ENCODE measurements at regions not wholly inside any gene's neighbourhood (a gene's known extent, or its start where the extent isn't known, plus 50 kb on each side); places are given as distances from the start of the nearest gene placed in this dataset.

GRCh38 chr2:126534478-126534877 lies 121.5 kb upstream of the GYPC start:
- H3K9me3 ChIP-seq: no peaks in the 10 kb centered on the region
- peaks cover 4 to 6% (median 4%) of the 10 kb centered on the region in 3 donors for H3K4me1 Mint-ChIP-seq
- 19% methylated on average over 5 of the region's 6 CpGs for WGBS (ENCODE audit: insufficient coverage)
- POLR2A ChIA-PET: no interaction called here
- H3K27me3 ChIP-seq (replicated peaks in 1 of 2; ENCODE audit: control insufficient read depth in 2 of 2, extremely low read depth in 1 of 2, insufficient read depth in 2 of 2, low read length in 1 of 2): peaks cover 0 to 9% of the 10 kb centered on the region in 2 experiments
- no peaks in the 10 kb centered on the region for H3K36me3 Mint-ChIP-seq
- H3K27me3 Mint-ChIP-seq: peaks cover 13 to 24% of the 10 kb centered on the region in 2 donors
- H3K4me3 Mint-ChIP-seq: no peak overlapping the region
- H3K27ac ChIP-seq (ENCODE audit: low read length): no peak overlapping the region
- ATAC-seq (replicated peaks in 1 of 4) (no peak), DNase-seq (no peak)
- H3K4me1 ChIP-seq (ENCODE audit: control insufficient read depth in 1 of 2, extremely low read depth in 1 of 2, insufficient read depth in 2 of 2, low read length in 2 of 2): no peaks in the 10 kb centered on the region
- CTCF ChIA-PET: no interaction called here
- no peaks in the 10 kb centered on the region for H3K9me3 Mint-ChIP-seq
- H3K36me3 ChIP-seq (ENCODE audit: control insufficient read depth in 2 of 2, extremely low read depth in 1 of 2, insufficient read depth in 1 of 2, low read length in 1 of 2): no peaks in the 10 kb centered on the region
- no peak overlapping the region for H3K4me3 ChIP-seq (ENCODE audit: control insufficient read depth in 1 of 2, extremely low read depth in 1 of 2, low read length in 1 of 2)
- no peak overlapping the region for H3K27ac Mint-ChIP-seq

- no peak for ATAC-seq (replicated peaks in 1 of 4)
- H3K27me3 Mint-ChIP-seq: peaks cover 19 to 24% of the 10 kb centered on the region in 2 donors
- WGBS (ENCODE audit: insufficient coverage): 95% methylated on average over 4 of the region's 6 CpGs
- ChIA-PET CTCF (no interaction called here), POLR2A (no interaction called here)
- no peak for DNase-seq
- H3K4me1 ChIP-seq (ENCODE audit: control insufficient read depth in 1 of 2, extremely low read depth in 1 of 2, insufficient read depth in 2 of 2, low read length in 2 of 2): no peaks in the 10 kb centered on the region
- peaks cover 0 to 6% (median 2%) of the 10 kb centered on the region in 3 donors for H3K9me3 Mint-ChIP-seq
- H3K4me3 Mint-ChIP-seq: no peak overlapping the region
- no peak overlapping the region for H3K27ac Mint-ChIP-seq
- H3K4me1 Mint-ChIP-seq: peaks cover 4 to 6% (median 4%) of the 10 kb centered on the region in 3 donors
- no peaks in the 10 kb centered on the region for H3K9me3 ChIP-seq
- peaks cover 0 to 9% of the 10 kb centered on the region in 2 experiments for H3K27me3 ChIP-seq (replicated peaks in 1 of 2; ENCODE audit: control insufficient read depth in 2 of 2, extremely low read depth in 1 of 2, insufficient read depth in 2 of 2, low read length in 1 of 2)
- H3K36me3 Mint-ChIP-seq: no peaks in the 10 kb centered on the region
- H3K27ac ChIP-seq (ENCODE audit: low read length): no peak overlapping the region
- H3K4me3 ChIP-seq (ENCODE audit: control insufficient read depth in 1 of 2, extremely low read depth in 1 of 2, low read length in 1 of 2): no peak overlapping the region
- H3K36me3 ChIP-seq (ENCODE audit: control insufficient read depth in 2 of 2, extremely low read depth in 1 of 2, insufficient read depth in 1 of 2, low read length in 1 of 2): no peaks in the 10 kb centered on the region
Observed at GRCh38 chr2:126535408-126535807, 120.5 kb upstream of the GYPC start.

- H3K4me1 Mint-ChIP-seq: peaks cover 4 to 6% (median 4%) of the 10 kb centered on the region in 3 donors
- no peak for DNase-seq
- no peak overlapping the region for H3K27ac ChIP-seq (ENCODE audit: low read length)
- no peaks in the 10 kb centered on the region for H3K9me3 ChIP-seq
- H3K27ac Mint-ChIP-seq: peak overlapping the region in 1 of 2 donors; percentile 20
- POLR2A ChIA-PET: no interaction called here
- no peak for ATAC-seq (replicated peaks in 1 of 4)
- H3K36me3 ChIP-seq (ENCODE audit: control insufficient read depth in 2 of 2, extremely low read depth in 1 of 2, insufficient read depth in 1 of 2, low read length in 1 of 2): no peaks in the 10 kb centered on the region
- no peaks in the 10 kb centered on the region for H3K4me1 ChIP-seq (ENCODE audit: control insufficient read depth in 1 of 2, extremely low read depth in 1 of 2, insufficient read depth in 2 of 2, low read length in 2 of 2)
- no peak overlapping the region for H3K4me3 ChIP-seq (ENCODE audit: control insufficient read depth in 1 of 2, extremely low read depth in 1 of 2, low read length in 1 of 2)
- no peaks in the 10 kb centered on the region for H3K36me3 Mint-ChIP-seq
- CTCF ChIA-PET: no interaction called here
- peaks cover 0 to 12% (median 2%) of the 10 kb centered on the region in 3 donors for H3K9me3 Mint-ChIP-seq
- peaks cover 19 to 24% of the 10 kb centered on the region in 2 donors for H3K27me3 Mint-ChIP-seq
- no peak overlapping the region for H3K4me3 Mint-ChIP-seq
- peaks cover 0 to 9% of the 10 kb centered on the region in 2 experiments for H3K27me3 ChIP-seq (replicated peaks in 1 of 2; ENCODE audit: control insufficient read depth in 2 of 2, extremely low read depth in 1 of 2, insufficient read depth in 2 of 2, low read length in 1 of 2)
Observed at GRCh38 chr2:126536605-126537200, 119.3 kb upstream of the GYPC start.

GRCh38 chr2:126539101-126539500 lies 116.9 kb upstream of the GYPC start:
- 100% methylated on average over 1 of the region's 3 CpGs for WGBS (ENCODE audit: insufficient coverage)
- H3K9me3 Mint-ChIP-seq: peaks cover 0 to 28% (median 12%) of the 10 kb centered on the region in 3 donors
- no peak overlapping the region for H3K27ac ChIP-seq (ENCODE audit: low read length)
- H3K36me3 Mint-ChIP-seq: no peaks in the 10 kb centered on the region
- ChIA-PET CTCF (interaction anchor here in 1 of 2 donors (1.1 kb wide), 1 partner anchor 11 kb away, joined by 3 read pairs; no protein-coding TSS in a partner anchor), POLR2A (no interaction called here)
- H3K4me3 ChIP-seq (ENCODE audit: control insufficient read depth in 1 of 2, extremely low read depth in 1 of 2, low read length in 1 of 2): no peak overlapping the region
- peaks cover 0 to 9% of the 10 kb centered on the region in 2 experiments for H3K27me3 ChIP-seq (replicated peaks in 1 of 2; ENCODE audit: control insufficient read depth in 2 of 2, extremely low read depth in 1 of 2, insufficient read depth in 2 of 2, low read length in 1 of 2)
- no peaks in the 10 kb centered on the region for H3K4me1 ChIP-seq (ENCODE audit: control insufficient read depth in 1 of 2, extremely low read depth in 1 of 2, insufficient read depth in 2 of 2, low read length in 2 of 2)
- peaks cover 3 to 5% (median 4%) of the 10 kb centered on the region in 3 donors for H3K4me1 Mint-ChIP-seq
- ATAC-seq (replicated peaks in 1 of 4) (no peak), DNase-seq (no peak)
- no peak overlapping the region for H3K4me3 Mint-ChIP-seq
- no peaks in the 10 kb centered on the region for H3K36me3 ChIP-seq (ENCODE audit: control insufficient read depth in 2 of 2, extremely low read depth in 1 of 2, insufficient read depth in 1 of 2, low read length in 1 of 2)
- H3K27me3 Mint-ChIP-seq: peaks cover 19 to 24% of the 10 kb centered on the region in 2 donors
- peaks cover 3% of the 10 kb centered on the region for H3K9me3 ChIP-seq
- no peak overlapping the region for H3K27ac Mint-ChIP-seq

GRCh38 chr2:126542247-126542646 lies 113.7 kb upstream of the GYPC start:
- Histone ChIP-seq H3K4me1 (ENCODE audit: control insufficient read depth in 1 of 2, extremely low read depth in 1 of 2, insufficient read depth in 2 of 2, low read length in 2 of 2) (no peaks in the 10 kb centered on the region), H3K27me3 (replicated peaks in 1 of 2; ENCODE audit: control insufficient read depth in 2 of 2, extremely low read depth in 1 of 2, insufficient read depth in 2 of 2, low read length in 1 of 2) (peaks cover 0 to 3% of the 10 kb centered on the region in 2 experiments), H3K4me3 (ENCODE audit: control insufficient read depth in 1 of 2, extremely low read depth in 1 of 2, low read length in 1 of 2) (no peak overlapping the region), H3K9me3 (peaks cover 3% of the 10 kb centered on the region), H3K36me3 (ENCODE audit: control insufficient read depth in 2 of 2, extremely low read depth in 1 of 2, insufficient read depth in 1 of 2, low read length in 1 of 2) (no peaks in the 10 kb centered on the region), H3K27ac (ENCODE audit: low read length) (no peak overlapping the region)
- peaks cover 0 to 28% (median 12%) of the 10 kb centered on the region in 3 donors for H3K9me3 Mint-ChIP-seq
- POLR2A ChIA-PET: no interaction called here
- no peaks in the 10 kb centered on the region for H3K4me1 Mint-ChIP-seq
- H3K4me3 Mint-ChIP-seq: no peak overlapping the region
- H3K36me3 Mint-ChIP-seq: no peaks in the 10 kb centered on the region
- CTCF ChIA-PET: no interaction called here
- peaks cover 0 to 6% of the 10 kb centered on the region in 2 donors for H3K27me3 Mint-ChIP-seq
- DNase-seq: no peak
- ATAC-seq (replicated peaks in 1 of 4): no peak
- no CpG with 5 or more reads among the region's 1 CpG for WGBS (ENCODE audit: insufficient coverage)
- H3K27ac Mint-ChIP-seq: no peak overlapping the region

- ATAC-seq (replicated peaks in 1 of 4): no peak
- no peaks in the 10 kb centered on the region for H3K4me1 Mint-ChIP-seq
- peaks cover 0 to 6% of the 10 kb centered on the region in 2 donors for H3K27me3 Mint-ChIP-seq
- H3K9me3 Mint-ChIP-seq: peaks cover 0 to 28% (median 12%) of the 10 kb centered on the region in 3 donors
- H3K4me3 ChIP-seq (ENCODE audit: control insufficient read depth in 1 of 2, extremely low read depth in 1 of 2, low read length in 1 of 2): no peak overlapping the region
- no peaks in the 10 kb centered on the region for H3K27me3 ChIP-seq (replicated peaks in 1 of 2; ENCODE audit: control insufficient read depth in 2 of 2, extremely low read depth in 1 of 2, insufficient read depth in 2 of 2, low read length in 1 of 2)
- DNase-seq: no peak
- ChIA-PET POLR2A (no interaction called here), CTCF (no interaction called here)
- no peaks in the 10 kb centered on the region for H3K36me3 ChIP-seq (ENCODE audit: control insufficient read depth in 2 of 2, extremely low read depth in 1 of 2, insufficient read depth in 1 of 2, low read length in 1 of 2)
- H3K9me3 ChIP-seq: peaks cover 3% of the 10 kb centered on the region
- no peak overlapping the region for H3K4me3 Mint-ChIP-seq
- no peak overlapping the region for H3K27ac ChIP-seq (ENCODE audit: low read length)
- no peaks in the 10 kb centered on the region for H3K36me3 Mint-ChIP-seq
- no CpG with 5 or more reads among the region's 3 CpGs for WGBS (ENCODE audit: insufficient coverage)
- H3K4me1 ChIP-seq (ENCODE audit: control insufficient read depth in 1 of 2, extremely low read depth in 1 of 2, insufficient read depth in 2 of 2, low read length in 2 of 2): no peaks in the 10 kb centered on the region
- H3K27ac Mint-ChIP-seq: no peak overlapping the region
Observed at GRCh38 chr2:126543081-126543480, 112.9 kb upstream of the GYPC start.

- Mint-ChIP-seq H3K36me3 (no peaks in the 10 kb centered on the region), H3K27ac (no peak overlapping the region), H3K9me3 (peaks cover 0 to 5% (median 2%) of the 10 kb centered on the region in 3 donors), H3K27me3 (peaks cover 5 to 6% of the 10 kb centered on the region in 2 donors), H3K4me3 (no peak overlapping the region), H3K4me1 (no peaks in the 10 kb centered on the region)
- no peaks in the 10 kb centered on the region for H3K9me3 ChIP-seq
- WGBS (ENCODE audit: insufficient coverage): 89% methylated on average over 11 of the region's 11 CpGs
- DNase-seq: no peak
- no peak overlapping the region for H3K4me3 ChIP-seq (ENCODE audit: control insufficient read depth in 1 of 2, extremely low read depth in 1 of 2, low read length in 1 of 2)
- no peak overlapping the region for H3K27ac ChIP-seq (ENCODE audit: low read length)
- POLR2A ChIA-PET: no interaction called here
- H3K36me3 ChIP-seq (ENCODE audit: control insufficient read depth in 2 of 2, extremely low read depth in 1 of 2, insufficient read depth in 1 of 2, low read length in 1 of 2): no peaks in the 10 kb centered on the region
- no peaks in the 10 kb centered on the region for H3K4me1 ChIP-seq (ENCODE audit: control insufficient read depth in 1 of 2, extremely low read depth in 1 of 2, insufficient read depth in 2 of 2, low read length in 2 of 2)
- CTCF ChIA-PET: no interaction called here
- peaks cover 0 to 7% of the 10 kb centered on the region in 2 experiments for H3K27me3 ChIP-seq (replicated peaks in 1 of 2; ENCODE audit: control insufficient read depth in 2 of 2, extremely low read depth in 1 of 2, insufficient read depth in 2 of 2, low read length in 1 of 2)
- no peak for ATAC-seq (replicated peaks in 1 of 4)
Observed at GRCh38 chr2:126558029-126558428, 97.9 kb upstream of the GYPC start.
